Tibial nerve (tissue), 4 donors: ENCODE measurements at regions not wholly inside any gene's neighbourhood (a gene's known extent, or its start where the extent isn't known, plus 50 kb on each side); places are given as distances from the start of the nearest gene placed in this dataset.

Experiments
- CTCF ChIP-seq, 5 experiments: fragments of 200-600 bp in 3 of 5; fragments of 450-650 bp in 2 of 5; sonication (generic) in 3 of 5; IDR thresholded peaks; one replicate each; pipeline ENCODE4 v1.5.1; 2016 to 2019; ENCODE audit warnings: antibody characterized with exemption in 5 of 5, mild to moderate bottlenecking in 3 of 5, moderate library complexity in 2 of 5
- EP300 ChIP-seq, 2 donors: sonication (generic); formaldehyde crosslinking; IDR thresholded peaks; one replicate each; pipeline ENCODE4 v1.6.1; 2017; ENCODE audit warnings: antibody characterized with exemption in 2 of 2, mild to moderate bottlenecking in 1 of 2
- POLR2A ChIP-seq, 2 donors: fragments of 450-650 bp; IDR thresholded peaks; one replicate each; pipeline ENCODE4 v1.6.1; 2017; ENCODE audit warnings: antibody characterized with exemption in 2 of 2, mild to moderate bottlenecking in 2 of 2, moderate library complexity in 2 of 2

- TF ChIP-seq CTCF (IDR thresholded peaks at IDR 0.05) = no peak
- TF ChIP-seq POLR2A (IDR thresholded peaks at IDR 0.05) = no peak
- no peak for TF ChIP-seq EP300 (IDR thresholded peaks at IDR 0.05)
Observed at GRCh38 chr5:105639511-105639910, 2031.2 kb downstream of the EFNA5 start.
